Keratinocyte (primary cell): ENCODE measurements at regions not wholly inside any gene's neighbourhood (a gene's known extent, or its start where the extent isn't known, plus 50 kb on each side); places are given as distances from the start of the nearest gene placed in this dataset.

Experiments used
- DNase-seq: peaks from one replicate; pipeline ENCODE4 v3.0.0-alpha.2; 2011; ENCODE audit warnings: low read depth, missing footprints, low spot score
- FAIRE-seq: peaks from 2 replicates; lab custom pipeline; 2011; peaks lifted over from hg19 to GRCh38; lab: Jason Lieb, UNC
- H2AFZ ChIP-seq: 2 replicates; pipeline ENCODE4 v1.6.0; 2012; ENCODE audit warnings: low read length, control low read depth, inconsistent platforms; ENCODE audit not compliant: control insufficient read depth
- H3K27ac ChIP-seq: 2 replicates; pipeline ENCODE4 v1.5.1; 2011; ENCODE audit warnings: low read length; ENCODE audit not compliant: control insufficient read depth, insufficient read depth
- H3K27me3 ChIP-seq: 3 replicates; pipeline ENCODE4 v1.6.0; 2011; ENCODE audit warnings: low read length; ENCODE audit not compliant: control insufficient read depth, insufficient read depth; ENCODE audit errors: extremely low read depth
- H3K36me3 ChIP-seq, 2 experiments: 2 replicates in 1 of 2; 3 replicates in 1 of 2; pipeline ENCODE4 v1.5.1; 2011; ENCODE audit warnings: low read length in 2 of 2, mild to moderate bottlenecking in 1 of 2; ENCODE audit not compliant: control insufficient read depth in 2 of 2, insufficient read depth in 2 of 2; ENCODE audit errors: extremely low read depth in 1 of 2
- H3K4me1 ChIP-seq: 3 replicates; pipeline ENCODE4 v1.5.1; 2011; ENCODE audit warnings: low read length; ENCODE audit not compliant: control insufficient read depth, insufficient read depth; ENCODE audit errors: extremely low read depth
- H3K4me2 ChIP-seq: 3 replicates; pipeline ENCODE4 v1.6.0; 2011; ENCODE audit warnings: low read depth, low read length; ENCODE audit not compliant: control insufficient read depth, insufficient read depth; ENCODE audit errors: extremely low read depth
- H3K4me3 ChIP-seq, 3 experiments: fragments of 200-600 bp in 1 of 3; sonication (generic) in 1 of 3; 2 replicates in 2 of 3; 3 replicates in 1 of 3; pipeline ENCODE4 v1.5.1; 2011 to 2016; ENCODE audit warnings: low read length in 3 of 3, mild to moderate bottlenecking in 3 of 3, control low read depth in 2 of 3, inconsistent platforms in 1 of 3, low read depth in 1 of 3, mixed read lengths in 1 of 3, mixed run types in 1 of 3, moderate library complexity in 1 of 3; ENCODE audit not compliant: control insufficient read depth in 2 of 3, insufficient read depth in 2 of 3; ENCODE audit errors: extremely low read depth in 1 of 3
- H3K79me2 ChIP-seq: 2 replicates; pipeline ENCODE4 v1.6.0; 2012; ENCODE audit warnings: low read length; ENCODE audit not compliant: control insufficient read depth, insufficient read depth
- H3K9ac ChIP-seq: 3 replicates; pipeline ENCODE4 v1.6.0; 2011; ENCODE audit warnings: low read length; ENCODE audit not compliant: control insufficient read depth, insufficient read depth; ENCODE audit errors: extremely low read depth
- H3K9me1 ChIP-seq: 3 replicates; pipeline ENCODE4 v1.6.0; 2011; ENCODE audit warnings: low read length; ENCODE audit not compliant: control insufficient read depth, insufficient read depth; ENCODE audit errors: extremely low read depth
- H3K9me3 ChIP-seq: 2 replicates; pipeline ENCODE4 v1.5.1; 2012; ENCODE audit warnings: low read depth, low read length; ENCODE audit not compliant: control insufficient read depth
- H4K20me1 ChIP-seq: 3 replicates; pipeline ENCODE4 v1.6.0; 2011; ENCODE audit warnings: low read length; ENCODE audit not compliant: control insufficient read depth, insufficient read depth; ENCODE audit errors: extremely low read depth
- EZH2 ChIP-seq: IDR thresholded peaks from one replicate; pipeline ENCODE4 v1.6.1; 2012; ENCODE audit warnings: inconsistent platforms, mild to moderate bottlenecking, low read length, moderate library complexity
- dilution Hi-C: fragments of 300-500 bp; cut with MboI; formaldehyde crosslinking; loops from one replicate; pipeline ENCODE4 v1.7.0; 2020; ENCODE audit warnings: low sequenced_read_pairs; ENCODE audit not compliant: extremely low pct_ligation_motif_present
- TF ChIP-seq, protein P1 (sequence below), 3 experiments: IDR thresholded peaks in 1 of 3; conservative IDR thresholded peaks in 1 of 3; optimal IDR thresholded peaks in 1 of 3; 2 replicates in 2 of 3; 3 replicates in 1 of 3; pipeline versions ENCODE3 to v1.5.1; 2011; ENCODE audit warnings: low read length in 3 of 3, mild to moderate bottlenecking in 3 of 3, moderate library complexity in 2 of 3, control low read depth in 1 of 3, inconsistent platforms in 1 of 3; ENCODE audit not compliant: insufficient read depth in 2 of 3; ENCODE audit errors: extremely low read depth in 1 of 3

DNA sequence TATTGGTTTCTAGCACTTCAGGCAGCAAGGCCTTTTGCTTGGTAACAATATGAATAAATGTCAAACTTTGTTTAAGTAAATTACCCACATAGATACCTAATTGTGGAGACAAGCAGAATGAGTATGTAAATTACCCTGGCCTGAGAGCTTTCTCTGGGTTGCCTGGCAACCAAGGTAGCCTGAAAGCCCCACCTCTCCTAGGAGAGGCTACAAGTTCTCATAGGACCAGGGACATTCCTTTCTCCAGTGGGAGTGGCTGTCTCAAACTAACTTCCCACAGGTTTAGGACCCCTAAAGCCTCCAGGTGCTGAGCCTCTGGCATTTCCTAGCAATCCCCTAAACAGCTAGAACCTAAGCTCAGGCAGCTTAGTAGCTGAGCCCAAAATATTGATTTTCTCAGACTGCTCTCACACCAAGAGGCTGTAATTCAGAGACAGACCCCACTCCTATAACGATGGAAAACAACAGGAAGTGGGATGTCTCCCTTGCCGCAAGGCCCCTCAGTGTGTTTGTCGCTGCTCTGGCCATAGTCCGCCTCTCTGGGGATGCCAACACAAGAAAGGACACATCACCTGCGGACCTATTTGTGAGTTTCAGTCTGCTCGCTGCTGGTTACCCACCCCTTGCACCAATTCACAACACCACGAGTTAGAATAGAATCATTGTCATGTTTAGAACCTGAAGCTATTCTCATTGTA lies 207.3 kb downstream of the DLEU7 start:
- DNase-seq (no peak), FAIRE-seq (no peak)
- no peak overlapping the region for H3K27ac ChIP-seq
- H3K36me3 ChIP-seq = no peaks in the 10 kb centered on the region
- dilution Hi-C loops = no loop called here
- H2AFZ ChIP-seq = no peak overlapping the region
- TF ChIP-seq, protein P1, sequence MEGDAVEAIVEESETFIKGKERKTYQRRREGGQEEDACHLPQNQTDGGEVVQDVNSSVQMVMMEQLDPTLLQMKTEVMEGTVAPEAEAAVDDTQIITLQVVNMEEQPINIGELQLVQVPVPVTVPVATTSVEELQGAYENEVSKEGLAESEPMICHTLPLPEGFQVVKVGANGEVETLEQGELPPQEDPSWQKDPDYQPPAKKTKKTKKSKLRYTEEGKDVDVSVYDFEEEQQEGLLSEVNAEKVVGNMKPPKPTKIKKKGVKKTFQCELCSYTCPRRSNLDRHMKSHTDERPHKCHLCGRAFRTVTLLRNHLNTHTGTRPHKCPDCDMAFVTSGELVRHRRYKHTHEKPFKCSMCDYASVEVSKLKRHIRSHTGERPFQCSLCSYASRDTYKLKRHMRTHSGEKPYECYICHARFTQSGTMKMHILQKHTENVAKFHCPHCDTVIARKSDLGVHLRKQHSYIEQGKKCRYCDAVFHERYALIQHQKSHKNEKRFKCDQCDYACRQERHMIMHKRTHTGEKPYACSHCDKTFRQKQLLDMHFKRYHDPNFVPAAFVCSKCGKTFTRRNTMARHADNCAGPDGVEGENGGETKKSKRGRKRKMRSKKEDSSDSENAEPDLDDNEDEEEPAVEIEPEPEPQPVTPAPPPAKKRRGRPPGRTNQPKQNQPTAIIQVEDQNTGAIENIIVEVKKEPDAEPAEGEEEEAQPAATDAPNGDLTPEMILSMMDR (optimal IDR thresholded peaks at IDR 0.05 in 1 of 3, IDR thresholded peaks at IDR 0.05 in 1 of 3, conservative IDR thresholded peaks at IDR 0.05 in 1 of 3; ENCODE audit: extremely low read depth in 1 of 3, insufficient read depth in 2 of 3, low read length in 3 of 3) = no peak
- TF ChIP-seq EZH2 = no peak
- no peak overlapping the region for H3K4me2 ChIP-seq
- H3K4me3 ChIP-seq = no peak overlapping the region
- no peaks in the 10 kb centered on the region for H3K9me3 ChIP-seq
- H3K4me1 ChIP-seq = no peaks in the 10 kb centered on the region
- H3K27me3 ChIP-seq = no peaks in the 10 kb centered on the region
- H3K9me1 ChIP-seq = no peaks in the 10 kb centered on the region
- no peaks in the 10 kb centered on the region for H4K20me1 ChIP-seq
- H3K9ac ChIP-seq = no peak overlapping the region
- no peaks in the 10 kb centered on the region for H3K79me2 ChIP-seq

DNA sequence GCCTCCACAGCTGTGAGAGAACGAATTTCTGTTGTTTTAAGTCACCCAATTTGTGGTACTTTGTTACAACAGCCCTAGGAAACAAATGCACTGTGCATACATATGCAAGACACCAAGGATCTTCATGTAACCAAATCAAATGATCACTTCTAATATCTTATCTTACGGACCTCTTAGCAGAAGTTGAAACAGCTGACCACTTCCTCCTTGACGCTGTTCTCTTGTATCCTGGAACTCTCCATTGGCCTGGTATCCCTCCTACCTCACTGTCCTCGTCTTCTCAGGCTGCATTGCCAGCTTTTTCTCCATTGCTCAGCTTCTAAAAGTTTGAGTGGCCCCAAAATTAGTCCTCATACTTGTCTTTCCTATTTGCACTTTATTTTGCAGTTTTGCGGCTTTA lies 200.4 kb downstream of the DLEU7 start:
- Histone ChIP-seq H3K27ac (no peak overlapping the region), H2AFZ (no peak overlapping the region), H3K9ac (no peak overlapping the region), H3K9me3 (no peaks in the 10 kb centered on the region), H3K4me2 (no peak overlapping the region), H3K4me1 (peaks cover 22% of the 10 kb centered on the region), H3K27me3 (no peaks in the 10 kb centered on the region), H3K9me1 (no peaks in the 10 kb centered on the region), H3K36me3 (no peaks in the 10 kb centered on the region), H3K79me2 (no peaks in the 10 kb centered on the region), H3K4me3 (no peak overlapping the region), H4K20me1 (no peaks in the 10 kb centered on the region)
- DNase-seq (no peak), FAIRE-seq (no peak)
- dilution Hi-C loops = no loop called here
- TF ChIP-seq, protein P1 (optimal IDR thresholded peaks at IDR 0.05 in 1 of 3, IDR thresholded peaks at IDR 0.05 in 1 of 3, conservative IDR thresholded peaks at IDR 0.05 in 1 of 3; ENCODE audit: extremely low read depth in 1 of 3, insufficient read depth in 2 of 3, low read length in 3 of 3) = no peak
- no peak for TF ChIP-seq EZH2
